HEK293T (cell line): ENCODE measurements at regions not wholly inside any gene's neighbourhood (a gene's known extent, or its start where the extent isn't known, plus 50 kb on each side); places are given as distances from the start of the nearest gene placed in this dataset.

Source experiments
- ARNT ChIP-seq: fragments of 450-650 bp; IDR thresholded peaks from 2 replicates; pipeline ENCODE4 v1.6.1; 2017; ENCODE audit warnings: mild to moderate bottlenecking
- BHLHE40 ChIP-seq: fragments of 450-650 bp; IDR thresholded peaks from 2 replicates; pipeline ENCODE4 v1.6.1; 2016; ENCODE audit warnings: mild to moderate bottlenecking, moderate library complexity, borderline replicate concordance
- CTBP1 ChIP-seq: fragments of 450-650 bp; IDR thresholded peaks from 2 replicates; pipeline ENCODE4 v1.6.1; 2016; ENCODE audit warnings: borderline replicate concordance
- ELF4 ChIP-seq: fragments of 450-650 bp; IDR thresholded peaks from 2 replicates; pipeline ENCODE4 v1.6.1; 2017; ENCODE audit warnings: antibody characterized with exemption
- FOXA1 ChIP-seq: fragments of 450-650 bp; IDR thresholded peaks from 2 replicates; pipeline ENCODE4 v1.6.1; 2016; ENCODE audit warnings: mild to moderate bottlenecking
- FOXK2 ChIP-seq: fragments of 450-650 bp; IDR thresholded peaks from 2 replicates; pipeline ENCODE4 v1.6.1; 2016; ENCODE audit warnings: mild to moderate bottlenecking
- FOXM1 ChIP-seq: fragments of 450-650 bp; IDR thresholded peaks from 2 replicates; pipeline ENCODE4 v1.6.1; 2017; ENCODE audit warnings: mild to moderate bottlenecking, borderline replicate concordance
- HDGF ChIP-seq: fragments of 450-650 bp; IDR thresholded peaks from 2 replicates; pipeline ENCODE4 v1.6.1; 2017; ENCODE audit warnings: antibody characterized with exemption, borderline replicate concordance
- L3MBTL2 ChIP-seq: fragments of 450-650 bp; conservative IDR thresholded peaks from 2 replicates; pipeline ENCODE4 v1.6.1; 2016; ENCODE audit warnings: mild to moderate bottlenecking
- NFRKB ChIP-seq: fragments of 450-650 bp; IDR thresholded peaks from 2 replicates; pipeline ENCODE4 v1.6.1; 2016; ENCODE audit warnings: mild to moderate bottlenecking, moderate library complexity
- PKNOX1 ChIP-seq: fragments of 450-650 bp; IDR thresholded peaks from 2 replicates; pipeline ENCODE4 v1.6.1; 2016
- SP1 ChIP-seq: fragments of 450-650 bp; IDR thresholded peaks from 2 replicates; pipeline ENCODE4 v1.6.1; 2017
- SUZ12 ChIP-seq: fragments of 450-650 bp; IDR thresholded peaks from 2 replicates; pipeline ENCODE4 v1.6.1; 2016; ENCODE audit warnings: mild to moderate bottlenecking
- TARDBP ChIP-seq: fragments of 450-650 bp; IDR thresholded peaks from 2 replicates; pipeline ENCODE4 v1.6.1; 2016

GRCh38 chr17:72489272-72489641, 368.4 kb downstream of the SOX9 start:
- no peak for TF ChIP-seq FOXK2
- TF ChIP-seq SP1 = no peak
- TF ChIP-seq BHLHE40 = no peak
- no peak for TF ChIP-seq FOXA1
- TF ChIP-seq ELF4 = no peak
- TF ChIP-seq CTBP1 = no peak
- TF ChIP-seq TARDBP = no peak
- TF ChIP-seq HDGF = no peak
- TF ChIP-seq SUZ12 = no peak
- no peak for TF ChIP-seq NFRKB
- TF ChIP-seq L3MBTL2 = no peak
- no peak for TF ChIP-seq PKNOX1
- TF ChIP-seq FOXM1 = no peak
- no peak for TF ChIP-seq ARNT
